IMR-90 (cell line): ENCODE measurements at regions not wholly inside any gene's neighbourhood (a gene's known extent, or its start where the extent isn't known, plus 50 kb on each side); places are given as distances from the start of the nearest gene placed in this dataset.

Experiments
- ATAC-seq: fragments of 200-7000 bp; cut with Tn5 transposase; 2 replicates; pipeline ENCODE4 v1.9.1; 2020; ENCODE audit warnings: low read depth, mild to moderate bottlenecking, moderate library complexity
- BruUV-seq: library from RNA; stranded (reverse); fragments of 400-500 nt; replicated peaks from 2 replicates; lab custom pipeline; 2021; lab: Mats Ljungman, UMichigan
- CTCF ChIA-PET: fragments of 300-600 bp; formaldehyde crosslinking; extraction: SDS; loops from one replicate; lab custom pipeline; 2021; ENCODE audit warnings: antibody characterized with exemption; lab: Yijun Ruan, JAX
- POLR2A ChIA-PET: fragments of 300-600 bp; sonication (Branson Sonifier 250); formaldehyde crosslinking; loops from one replicate; lab custom pipeline; 2022; ENCODE audit warnings: antibody characterized with exemption; ENCODE audit not compliant: unreplicated experiment; lab: Charles Lee
- DNase-seq: peaks from one replicate; pipeline ENCODE4 v3.0.0; 2013
- H2AFZ ChIP-seq: replicated peaks from 2 replicates; pipeline ENCODE3; 2013; ENCODE audit warnings: low read length, mild to moderate bottlenecking; ENCODE audit not compliant: poor library complexity
- H2AK5ac ChIP-seq: 2 replicates; pipeline ENCODE4 v1.6.1; 2013; ENCODE audit warnings: low read depth, low read length, inconsistent platforms
- H2AK9ac ChIP-seq: replicated peaks from 2 replicates; pipeline ENCODE3; 2013; ENCODE audit warnings: mild to moderate bottlenecking, low read depth, low read length, moderate library complexity; ENCODE audit not compliant: poor library complexity
- H2BK120ac ChIP-seq: 2 replicates; pipeline ENCODE4 v1.6.1; 2013; ENCODE audit warnings: low read depth, low read length, inconsistent platforms
- H2BK15ac ChIP-seq: 3 replicates; pipeline ENCODE4 v1.6.1; 2013; ENCODE audit warnings: low read depth, low read length, inconsistent platforms
- H2BK20ac ChIP-seq: 2 replicates; pipeline ENCODE4 v1.6.1; 2013; ENCODE audit warnings: low read depth, mild to moderate bottlenecking, inconsistent platforms, low read length, moderate library complexity
- H2BK5ac ChIP-seq: 2 replicates; pipeline ENCODE4 v1.6.1; 2013; ENCODE audit warnings: mild to moderate bottlenecking, low read depth, low read length, inconsistent platforms; ENCODE audit not compliant: poor library complexity, severe bottlenecking
- H3K14ac ChIP-seq: replicated peaks from 2 replicates; pipeline ENCODE4 v1.6.1; 2013; ENCODE audit warnings: low read depth, low read length, inconsistent platforms
- H3K18ac ChIP-seq: 2 replicates; pipeline ENCODE4 v1.6.1; 2013; ENCODE audit warnings: low read depth, low read length, control low read depth
- H3K23ac ChIP-seq: 2 replicates; pipeline ENCODE4 v1.6.1; 2013; ENCODE audit warnings: low read depth, low read length, inconsistent platforms
- H3K27ac ChIP-seq: 2 replicates; pipeline ENCODE4 v1.5.1; 2013; ENCODE audit warnings: mild to moderate bottlenecking, control low read depth, low read length; ENCODE audit not compliant: insufficient read depth
- H3K27me3 ChIP-seq: 2 replicates; pipeline ENCODE4 v1.6.1; 2013; ENCODE audit warnings: low read length; ENCODE audit not compliant: control insufficient read depth, insufficient read depth
- H3K36me3 ChIP-seq: 2 replicates; pipeline ENCODE4 v1.6.1; 2013; ENCODE audit warnings: low read length, mixed read lengths; ENCODE audit not compliant: control insufficient read depth, insufficient read depth
- H3K4ac ChIP-seq: 2 replicates; pipeline ENCODE4 v1.6.1; 2013; ENCODE audit warnings: low read depth, low read length, inconsistent platforms
- H3K4me1 ChIP-seq: 2 replicates; pipeline ENCODE4 v1.6.1; 2013; ENCODE audit warnings: low read length, mixed read lengths; ENCODE audit not compliant: control insufficient read depth, insufficient read depth
- H3K4me2 ChIP-seq: 2 replicates; pipeline ENCODE4 v1.6.1; 2013; ENCODE audit warnings: low read depth, mild to moderate bottlenecking, control low read depth, low read length, moderate library complexity
- H3K4me3 ChIP-seq: 2 replicates; pipeline ENCODE4 v1.5.1; 2013; ENCODE audit warnings: low read depth, mild to moderate bottlenecking, control low read depth, low read length, moderate library complexity; ENCODE audit not compliant: insufficient read depth
- H3K56ac ChIP-seq: 2 replicates; pipeline ENCODE4 v1.6.1; 2013; ENCODE audit warnings: low read length, inconsistent platforms; ENCODE audit not compliant: insufficient read depth; ENCODE audit errors: extremely low read depth
- H3K79me1 ChIP-seq, 2 experiments: 2 replicates each; pipeline ENCODE4 v1.6.1; 2013; ENCODE audit warnings: low read length in 2 of 2, inconsistent platforms in 1 of 2, low read depth in 1 of 2
- H3K9ac ChIP-seq: 2 replicates; pipeline ENCODE4 v1.6.1; 2013; ENCODE audit warnings: low read depth, low read length, control low read depth
- H3K9me1 ChIP-seq: 2 replicates; pipeline ENCODE4 v1.6.1; 2013; ENCODE audit warnings: low read length, inconsistent platforms; ENCODE audit not compliant: insufficient read depth
- H3K9me3 ChIP-seq: 2 replicates; pipeline ENCODE4 v1.6.1; 2013; ENCODE audit warnings: low read length; ENCODE audit not compliant: control insufficient read depth, insufficient read depth
- H4K20me1 ChIP-seq: 2 replicates; pipeline ENCODE4 v1.6.1; 2013; ENCODE audit warnings: low read length, inconsistent platforms; ENCODE audit not compliant: insufficient read depth
- H4K5ac ChIP-seq: 2 replicates; pipeline ENCODE4 v1.6.1; 2013; ENCODE audit warnings: mild to moderate bottlenecking, low read depth, low read length, control low read depth
- H4K8ac ChIP-seq, 2 experiments: 2 replicates each; pipeline ENCODE4 v1.6.1; 2013; ENCODE audit warnings: low read depth in 2 of 2, low read length in 2 of 2, control low read depth in 1 of 2, inconsistent platforms in 1 of 2
- H4K91ac ChIP-seq: 2 replicates; pipeline ENCODE4 v1.6.1; 2013; ENCODE audit warnings: low read depth, low read length, inconsistent platforms; ENCODE audit not compliant: insufficient read depth
- BHLHE40 ChIP-seq: fragments of 150-350 bp; IDR thresholded peaks from 2 replicates; pipeline ENCODE4 v1.6.1; 2016; ENCODE audit warnings: mild to moderate bottlenecking, low read depth, low read length
- CEBPB ChIP-seq: IDR thresholded peaks from 2 replicates; pipeline ENCODE4 v1.6.1; 2012; ENCODE audit warnings: low read depth, low read length, improper control_type of control experiment
- CHD1 ChIP-seq: IDR thresholded peaks from 2 replicates; pipeline ENCODE4 v1.6.1; 2012; ENCODE audit warnings: low read depth, low read length, improper control_type of control experiment
- CTCF ChIP-seq: conservative IDR thresholded peaks from 2 replicates; pipeline ENCODE4 v1.5.1; 2012; ENCODE audit warnings: mild to moderate bottlenecking, low read depth, low read length, improper control_type of control experiment
- ELK1 ChIP-seq: fragments of 150-350 bp; IDR thresholded peaks from 2 replicates; pipeline ENCODE4 v1.6.1; 2016; ENCODE audit warnings: low read depth, mild to moderate bottlenecking, low read length, moderate library complexity, borderline replicate concordance
- FOS ChIP-seq: fragments of 150-350 bp; IDR thresholded peaks from 2 replicates; pipeline ENCODE4 v1.6.1; 2016; ENCODE audit warnings: low read depth, low read length
- MAFK ChIP-seq: IDR thresholded peaks from 2 replicates; pipeline ENCODE4 v1.6.1; 2012; ENCODE audit warnings: low read depth, low read length, improper control_type of control experiment
- MAZ ChIP-seq: IDR thresholded peaks from 2 replicates; pipeline ENCODE4 v1.6.1; 2012; ENCODE audit warnings: low read depth, mild to moderate bottlenecking, low read length, improper control_type of control experiment, moderate library complexity, borderline replicate concordance
- MXI1 ChIP-seq: IDR thresholded peaks from 2 replicates; pipeline ENCODE4 v1.6.1; 2012; ENCODE audit warnings: low read depth, mild to moderate bottlenecking, low read length, moderate library complexity, borderline replicate concordance
- NFE2L2 ChIP-seq: fragments of 150-350 bp; IDR thresholded peaks from 2 replicates; pipeline ENCODE4 v1.6.1; 2016; ENCODE audit warnings: low read depth, mild to moderate bottlenecking, low read length
- POLR2A ChIP-seq: IDR thresholded peaks from 2 replicates; pipeline ENCODE4 v1.6.1; 2012; ENCODE audit warnings: mild to moderate bottlenecking, low read depth, low read length
- RAD21 ChIP-seq: IDR thresholded peaks from 2 replicates; pipeline ENCODE4 v1.6.1; 2012; ENCODE audit warnings: low read length, improper control_type of control experiment
- RCOR1 ChIP-seq: IDR thresholded peaks from 2 replicates; pipeline ENCODE4 v1.6.1; 2012; ENCODE audit warnings: mild to moderate bottlenecking, low read length, improper control_type of control experiment; ENCODE audit not compliant: insufficient replicate concordance
- USF2 ChIP-seq: fragments of 150-350 bp; IDR thresholded peaks from 2 replicates; pipeline ENCODE4 v1.6.1; 2017; ENCODE audit warnings: mild to moderate bottlenecking, antibody characterized with exemption, low read length, low read depth
- WGBS, 2 experiments: methylation state at CpG; one replicate each; pipeline versions ENCODE4 v1.1.5 to v1.1.7; 2013; ENCODE audit warnings: missing lambda C conversion rate in 2 of 2; ENCODE audit not compliant: insufficient read length in 1 of 2; ENCODE audit errors: extremely low coverage in 2 of 2; 5-methylcytosine and 5-hydroxymethylcytosine counted together
- dilution Hi-C: fragments of 300-500 bp; cut with HindIII; formaldehyde crosslinking; loops from one replicate; pipeline ENCODE4 v1.14.3; 2018; ENCODE audit warnings: low sequenced_read_pairs; ENCODE audit not compliant: unreplicated experiment
- in situ Hi-C: fragments of 300-500 bp; cut with MboI; formaldehyde crosslinking; loops from 3 replicates; pipeline ENCODE4 v1.14.3; 2019; ENCODE audit warnings: low sequenced_read_pairs, inconsistent platforms, mixed read lengths
- intact Hi-C: fragments of 100-400 bp; cut with micrococcal nuclease; formaldehyde crosslinking; loops from 2 replicates; pipeline ENCODE4 v1.10.0; 2022

- peaks cover 6% of the 10 kb centered on the region; the same call in 1 of the 2 replicates for H3K9me3 ChIP-seq
- TF ChIP-seq CEBPB (no peak), MAZ (no peak), NFE2L2 (no peak), RAD21 (no peak), USF2 (no peak), MAFK (no peak), FOS (no peak), CTCF (no peak), CHD1 (no peak), POLR2A (no peak), ELK1 (no peak), RCOR1 (no peak), BHLHE40 (no peak), MXI1 (no peak)
- H3K4ac ChIP-seq = no peak overlapping the region
- H3K4me2 ChIP-seq = no peak overlapping the region
- H4K8ac ChIP-seq = no peak overlapping the region
- no peaks in the 10 kb centered on the region for H3K4me1 ChIP-seq
- H3K4me3 ChIP-seq = no peak overlapping the region
- H4K20me1 ChIP-seq = no peaks in the 10 kb centered on the region
- no peak overlapping the region for H3K9ac ChIP-seq
- H3K79me1 ChIP-seq = no peaks in the 10 kb centered on the region
- H2BK5ac ChIP-seq = no peak overlapping the region
- no peak overlapping the region for H4K5ac ChIP-seq
- no TSS peak for BruUV-seq
- ChIA-PET CTCF (no interaction called here), POLR2A (no interaction called here)
- WGBS, 2 experiments = no CpG with 5 or more reads among the region's 2 CpGs
- no peaks in the 10 kb centered on the region for H3K27me3 ChIP-seq
- ATAC-seq (no peak), DNase-seq (no peak)
- H3K18ac ChIP-seq = no peak overlapping the region
- dilution Hi-C loops (no loop called here), intact Hi-C loops (no loop called here), in situ Hi-C loops (no loop called here)
- no peak overlapping the region for H2AK9ac ChIP-seq
- H3K23ac ChIP-seq = no peak overlapping the region
- no peak overlapping the region for H2AK5ac ChIP-seq
- H2BK15ac ChIP-seq = no peak overlapping the region
- H2BK20ac ChIP-seq = no peak overlapping the region
- no peak overlapping the region for H2AFZ ChIP-seq
- no peak overlapping the region for H3K27ac ChIP-seq
- H3K9me1 ChIP-seq = no peaks in the 10 kb centered on the region
- H2BK120ac ChIP-seq = no peak overlapping the region
- H3K14ac ChIP-seq = no peak overlapping the region
- no peak overlapping the region for H3K56ac ChIP-seq
- no peaks in the 10 kb centered on the region for H3K36me3 ChIP-seq
- no peak overlapping the region for H4K91ac ChIP-seq
Measured at GRCh38 chr11:39190751-39191150, 2268.7 kb downstream of the LRRC4C start.
